HUES48 (cell line): ENCODE measurements at regions not wholly inside any gene's neighbourhood (a gene's known extent, or its start where the extent isn't known, plus 50 kb on each side); places are given as distances from the start of the nearest gene placed in this dataset.
"Not testable (repeated sequence)": the region's sequence is repeated elsewhere in the genome, so short reads cannot be mapped to it uniquely, and the experiment has no call there.

Experiments
- H3K27ac ChIP-seq: one replicate; pipeline ENCODE4 v1.7.0; 2013; ENCODE audit warnings: low read depth, low read length, inconsistent platforms
- H3K27me3 ChIP-seq: 2 replicates; pipeline ENCODE4 v1.6.1; 2013; ENCODE audit warnings: mild to moderate bottlenecking, low read length; ENCODE audit not compliant: control insufficient read depth, insufficient read depth
- H3K36me3 ChIP-seq: 2 replicates; pipeline ENCODE4 v1.6.1; 2013; ENCODE audit warnings: low read length; ENCODE audit not compliant: control insufficient read depth, insufficient read depth
- H3K4me1 ChIP-seq: 2 replicates; pipeline ENCODE4 v1.6.1; 2013; ENCODE audit warnings: mild to moderate bottlenecking, low read length; ENCODE audit not compliant: control insufficient read depth, insufficient read depth
- H3K4me3 ChIP-seq: 2 replicates; pipeline ENCODE4 v1.5.1; 2013; ENCODE audit warnings: mild to moderate bottlenecking, low read depth, low read length
- H3K9ac ChIP-seq: 2 replicates; pipeline ENCODE4 v1.6.1; 2013; ENCODE audit warnings: mild to moderate bottlenecking, low read depth, low read length, moderate library complexity
- H3K9me3 ChIP-seq: 2 replicates; pipeline ENCODE4 v1.6.1; 2013; ENCODE audit warnings: low read length; ENCODE audit not compliant: control insufficient read depth, insufficient read depth

GRCh38 chr1:113201560-113201959 is 128.6 kb downstream of the LRIG2 start:
- no peak overlapping the region for H3K27ac ChIP-seq
- H3K9me3 ChIP-seq: no peaks in the 10 kb centered on the region
- no peak overlapping the region for H3K9ac ChIP-seq

GRCh38 chr1:113205980-113206766 is 133.2 kb downstream of the LRIG2 start:
- Histone ChIP-seq H3K4me3 (no peak overlapping the region), H3K36me3 (no peaks in the 10 kb centered on the region), H3K4me1 (peaks cover 16% of the 10 kb centered on the region), H3K27me3 (no peaks in the 10 kb centered on the region), H3K9ac (no peak overlapping the region), H3K9me3 (no peaks in the 10 kb centered on the region), H3K27ac (no peak overlapping the region)

More at GRCh38 chr1:113201560-113201959, 128.6 kb downstream of the LRIG2 start:
- H3K4me1 ChIP-seq: peaks cover 44% of the 10 kb centered on the region
- no peak overlapping the region for H3K4me3 ChIP-seq
- H3K27me3 ChIP-seq: no peaks in the 10 kb centered on the region
- no peaks in the 10 kb centered on the region for H3K36me3 ChIP-seq

- no peaks in the 10 kb centered on the region for H3K9me3 ChIP-seq
- H3K27ac ChIP-seq: no peak overlapping the region
- H3K9ac ChIP-seq: no peak overlapping the region
- no peak overlapping the region for H3K4me3 ChIP-seq
- H3K27me3 ChIP-seq: no peaks in the 10 kb centered on the region
- H3K36me3 ChIP-seq: no peaks in the 10 kb centered on the region
- H3K4me1 ChIP-seq: peaks cover 11% of the 10 kb centered on the region
Measured at GRCh38 chr1:113207019-113207418, 134.0 kb downstream of the LRIG2 start.

GRCh38 chr1:113207457-113207856 is 134.5 kb downstream of the LRIG2 start:
- Histone ChIP-seq H3K4me1 (peaks cover 7% of the 10 kb centered on the region; the same call in 1 of the 2 replicates), H3K9me3 (no peaks in the 10 kb centered on the region), H3K9ac (no peak overlapping the region), H3K4me3 (no peak overlapping the region), H3K27me3 (no peaks in the 10 kb centered on the region), H3K36me3 (no peaks in the 10 kb centered on the region), H3K27ac (no peak overlapping the region)

GRCh38 chr1:113208425-113208824 is 135.4 kb downstream of the LRIG2 start:
- H3K4me3 ChIP-seq, H3K4me1 ChIP-seq, H3K27ac ChIP-seq: not testable (repeated sequence)

GRCh38 chr1:113210248-113210647 is 137.2 kb downstream of the LRIG2 start:
- H3K27me3 ChIP-seq: no peaks in the 10 kb centered on the region
- no peak overlapping the region for H3K27ac ChIP-seq
- H3K9ac ChIP-seq: no peak overlapping the region
- H3K36me3 ChIP-seq: no peaks in the 10 kb centered on the region
- peaks cover 6% of the 10 kb centered on the region; the same call in 1 of the 2 replicates for H3K4me1 ChIP-seq
- no peak overlapping the region for H3K4me3 ChIP-seq
- H3K9me3 ChIP-seq: peaks cover 13% of the 10 kb centered on the region

More at GRCh38 chr1:113208425-113208824, 135.4 kb downstream of the LRIG2 start:
- not testable (repeated sequence) for H3K36me3 ChIP-seq, H3K27me3 ChIP-seq, H3K9ac ChIP-seq, H3K9me3 ChIP-seq

GRCh38 chr1:113211467-113211866 is 138.5 kb downstream of the LRIG2 start:
- Histone ChIP-seq H3K27ac (no peak overlapping the region), H3K4me3 (no peak overlapping the region), H3K9ac (no peak overlapping the region), H3K9me3 (peaks cover 17% of the 10 kb centered on the region), H3K27me3 (no peaks in the 10 kb centered on the region), H3K4me1 (peaks cover 6% of the 10 kb centered on the region; the same call in 1 of the 2 replicates), H3K36me3 (no peaks in the 10 kb centered on the region)

- no peaks in the 10 kb centered on the region for H3K36me3 ChIP-seq
- peaks cover 17% of the 10 kb centered on the region for H3K9me3 ChIP-seq
- H3K27ac ChIP-seq: no peak overlapping the region
- H3K4me1 ChIP-seq: peaks cover 11% of the 10 kb centered on the region; the same call in 1 of the 2 replicates
- H3K27me3 ChIP-seq: no peaks in the 10 kb centered on the region
- no peak overlapping the region for H3K4me3 ChIP-seq
- no peak overlapping the region for H3K9ac ChIP-seq
Measured at GRCh38 chr1:113215015-113215414, 142.0 kb downstream of the LRIG2 start.

GRCh38 chr1:113216664-113217063 is 143.7 kb downstream of the LRIG2 start:
- Histone ChIP-seq H3K9ac (no peak overlapping the region), H3K4me3 (no peak overlapping the region), H3K4me1 (peaks cover 9% of the 10 kb centered on the region), H3K27me3 (no peaks in the 10 kb centered on the region), H3K27ac (no peak overlapping the region), H3K36me3 (no peaks in the 10 kb centered on the region), H3K9me3 (peaks cover 17% of the 10 kb centered on the region)

GRCh38 chr1:113217447-113218208 is 144.6 kb downstream of the LRIG2 start:
- Histone ChIP-seq H3K9me3 (peaks cover 17% of the 10 kb centered on the region), H3K4me3 (no peak overlapping the region), H3K36me3 (no peaks in the 10 kb centered on the region), H3K9ac (no peak overlapping the region), H3K27me3 (no peaks in the 10 kb centered on the region), H3K27ac (peak overlapping the region; percentile 17), H3K4me1 (peaks cover 9% of the 10 kb centered on the region)

GRCh38 chr1:113219377-113219776 is 146.4 kb downstream of the LRIG2 start:
- Histone ChIP-seq H3K4me3 (no peak overlapping the region), H3K4me1 (peaks cover 13% of the 10 kb centered on the region), H3K36me3 (no peaks in the 10 kb centered on the region), H3K27ac (no peak overlapping the region), H3K27me3 (no peaks in the 10 kb centered on the region), H3K9ac (no peak overlapping the region), H3K9me3 (peaks cover 13% of the 10 kb centered on the region)
